Peyer's patch (tissue), 4 donors: ENCODE measurements at regions not wholly inside any gene's neighbourhood (a gene's known extent, or its start where the extent isn't known, plus 50 kb on each side); places are given as distances from the start of the nearest gene placed in this dataset.

Experiments
- DNase-seq, 3 donors: peaks; one replicate each; pipeline ENCODE4 v3.0.0-alpha.2; 2017 to 2019
- H3K27ac ChIP-seq, 4 donors: fragments of 200-600 bp; sonication (generic); one replicate each; pipeline ENCODE4 v1.5.1; 2016 to 2019
- H3K27me3 ChIP-seq, 2 donors: fragments of 200-600 bp; sonication (generic); one replicate each; pipeline ENCODE4 v1.5.1; 2019
- H3K36me3 ChIP-seq, 3 donors: fragments of 200-600 bp; sonication (generic); one replicate each; pipeline ENCODE4 v1.5.1; 2016 to 2019
- H3K4me1 ChIP-seq, 4 donors: fragments of 200-600 bp; sonication (generic); one replicate each; pipeline ENCODE4 v1.5.1; 2016 to 2019
- H3K4me3 ChIP-seq, 4 donors: fragments of 200-600 bp; sonication (generic); 1 replicate in 3 of 4; 2 replicates in 1 of 4; pipeline ENCODE4 v1.5.1; 2016 to 2019; ENCODE audit warnings: mild to moderate bottlenecking in 1 of 4
- H3K9me3 ChIP-seq, 4 donors: fragments of 200-600 bp; sonication (generic); one replicate each; pipeline ENCODE4 v1.5.1; 2016 to 2019; ENCODE audit warnings: mild to moderate bottlenecking in 1 of 4
- POLR2A ChIP-seq, 2 donors: fragments of 450-650 bp; IDR thresholded peaks; one replicate each; pipeline ENCODE4 v1.5.1; 2017; ENCODE audit warnings: antibody characterized with exemption in 2 of 2, mild to moderate bottlenecking in 2 of 2, moderate library complexity in 2 of 2
- TF ChIP-seq, protein P1 (sequence below), 6 experiments: fragments of 450-650 bp in 4 of 6; fragments of 200-600 bp in 2 of 6; sonication (generic) in 1 of 6; IDR thresholded peaks; one replicate each; pipeline ENCODE4 v1.5.1; 2017 to 2019; ENCODE audit warnings: antibody characterized with exemption in 6 of 6, mild to moderate bottlenecking in 3 of 6, moderate library complexity in 1 of 6

- no peaks in the 10 kb centered on the region for H3K4me1 ChIP-seq
- H3K27ac ChIP-seq = no peak overlapping the region
- no peaks in the 10 kb centered on the region for H3K36me3 ChIP-seq
- H3K27me3 ChIP-seq = no peaks in the 10 kb centered on the region
- no peak for DNase-seq
- H3K4me3 ChIP-seq = no peak overlapping the region
- H3K9me3 ChIP-seq = peaks cover 0 to under 1% (median 0%) of the 10 kb centered on the region in 4 donors
- TF ChIP-seq, protein P1, sequence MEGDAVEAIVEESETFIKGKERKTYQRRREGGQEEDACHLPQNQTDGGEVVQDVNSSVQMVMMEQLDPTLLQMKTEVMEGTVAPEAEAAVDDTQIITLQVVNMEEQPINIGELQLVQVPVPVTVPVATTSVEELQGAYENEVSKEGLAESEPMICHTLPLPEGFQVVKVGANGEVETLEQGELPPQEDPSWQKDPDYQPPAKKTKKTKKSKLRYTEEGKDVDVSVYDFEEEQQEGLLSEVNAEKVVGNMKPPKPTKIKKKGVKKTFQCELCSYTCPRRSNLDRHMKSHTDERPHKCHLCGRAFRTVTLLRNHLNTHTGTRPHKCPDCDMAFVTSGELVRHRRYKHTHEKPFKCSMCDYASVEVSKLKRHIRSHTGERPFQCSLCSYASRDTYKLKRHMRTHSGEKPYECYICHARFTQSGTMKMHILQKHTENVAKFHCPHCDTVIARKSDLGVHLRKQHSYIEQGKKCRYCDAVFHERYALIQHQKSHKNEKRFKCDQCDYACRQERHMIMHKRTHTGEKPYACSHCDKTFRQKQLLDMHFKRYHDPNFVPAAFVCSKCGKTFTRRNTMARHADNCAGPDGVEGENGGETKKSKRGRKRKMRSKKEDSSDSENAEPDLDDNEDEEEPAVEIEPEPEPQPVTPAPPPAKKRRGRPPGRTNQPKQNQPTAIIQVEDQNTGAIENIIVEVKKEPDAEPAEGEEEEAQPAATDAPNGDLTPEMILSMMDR (IDR thresholded peaks at IDR 0.05) = no peak
- no peak for TF ChIP-seq POLR2A (IDR thresholded peaks at IDR 0.05)
Observed at GRCh38 chr5:21694567-21694966, 1158.6 kb downstream of the CDH12 start.

GRCh38 chr5:21693591-21693990 lies 1159.6 kb downstream of the CDH12 start:
- no peaks in the 10 kb centered on the region for H3K27me3 ChIP-seq
- H3K9me3 ChIP-seq = no peaks in the 10 kb centered on the region
- DNase-seq = no peak
- no peaks in the 10 kb centered on the region for H3K36me3 ChIP-seq
- TF ChIP-seq POLR2A (IDR thresholded peaks at IDR 0.05) = no peak
- TF ChIP-seq, protein P1 (IDR thresholded peaks at IDR 0.05) = no peak
- H3K4me1 ChIP-seq = no peaks in the 10 kb centered on the region
- no peak overlapping the region for H3K27ac ChIP-seq
- no peak overlapping the region for H3K4me3 ChIP-seq

DNA sequence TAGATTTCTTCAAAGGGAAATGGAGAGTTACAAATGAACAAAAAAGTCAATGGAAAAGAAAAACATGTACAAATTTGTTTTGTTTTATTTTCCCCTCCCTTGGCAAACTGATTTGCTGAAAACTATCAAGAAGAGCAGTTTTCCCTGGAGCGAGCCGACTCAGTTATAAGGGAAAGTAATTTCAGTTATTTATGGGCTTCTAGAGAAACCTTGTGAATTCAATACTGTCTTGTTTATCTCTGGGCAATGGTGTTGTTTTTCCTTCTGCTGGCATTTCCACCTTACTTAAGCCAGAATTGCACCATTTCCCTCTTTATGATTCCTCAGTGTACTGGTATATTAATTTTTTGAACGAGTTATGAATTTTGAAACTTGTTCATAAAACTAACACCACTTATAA lies 1163.6 kb downstream of the CDH12 start:
- H3K4me3 ChIP-seq = no peak overlapping the region
- TF ChIP-seq, protein P1 (IDR thresholded peaks at IDR 0.05) = no peak
- no peak for TF ChIP-seq POLR2A (IDR thresholded peaks at IDR 0.05)
- no peak for DNase-seq
- no peaks in the 10 kb centered on the region for H3K36me3 ChIP-seq
- no peaks in the 10 kb centered on the region for H3K27me3 ChIP-seq
- no peak overlapping the region for H3K27ac ChIP-seq
- H3K9me3 ChIP-seq = no peaks in the 10 kb centered on the region
- H3K4me1 ChIP-seq = no peaks in the 10 kb centered on the region

GRCh38 chr5:21688655-21689054 lies 1164.5 kb downstream of the CDH12 start:
- H3K4me1 ChIP-seq = no peaks in the 10 kb centered on the region
- no peaks in the 10 kb centered on the region for H3K36me3 ChIP-seq
- no peak for TF ChIP-seq POLR2A (IDR thresholded peaks at IDR 0.05)
- TF ChIP-seq, protein P1 (IDR thresholded peaks at IDR 0.05) = no peak
- no peak for DNase-seq
- no peaks in the 10 kb centered on the region for H3K27me3 ChIP-seq
- no peak overlapping the region for H3K27ac ChIP-seq
- H3K4me3 ChIP-seq = no peak overlapping the region
- H3K9me3 ChIP-seq = no peaks in the 10 kb centered on the region

DNA sequence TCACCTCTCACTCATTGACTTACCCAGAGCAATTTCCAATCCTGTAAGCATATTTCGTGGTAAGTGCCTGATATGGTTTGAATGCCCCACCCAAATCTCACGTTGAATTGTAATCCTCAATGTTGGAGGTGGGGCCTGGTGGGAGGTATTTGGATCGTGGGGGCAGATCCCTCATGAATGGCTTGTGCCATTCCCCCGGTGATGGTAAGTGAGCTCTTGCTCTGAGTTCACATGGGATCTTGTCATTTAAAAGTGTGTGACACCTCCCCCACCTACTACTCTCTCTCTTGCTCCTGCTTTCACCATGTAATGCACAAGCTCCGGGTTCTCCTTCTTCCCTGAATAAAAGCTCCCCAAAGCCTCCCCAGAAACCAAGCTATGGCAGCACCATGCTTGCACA lies 1165.5 kb downstream of the CDH12 start:
- Histone ChIP-seq H3K27me3 (no peaks in the 10 kb centered on the region), H3K4me3 (no peak overlapping the region), H3K27ac (no peak overlapping the region), H3K36me3 (no peaks in the 10 kb centered on the region), H3K4me1 (no peaks in the 10 kb centered on the region), H3K9me3 (no peaks in the 10 kb centered on the region)
- DNase-seq = no peak
- TF ChIP-seq, protein P1 (IDR thresholded peaks at IDR 0.05) = no peak
- TF ChIP-seq POLR2A (IDR thresholded peaks at IDR 0.05) = no peak

DNA sequence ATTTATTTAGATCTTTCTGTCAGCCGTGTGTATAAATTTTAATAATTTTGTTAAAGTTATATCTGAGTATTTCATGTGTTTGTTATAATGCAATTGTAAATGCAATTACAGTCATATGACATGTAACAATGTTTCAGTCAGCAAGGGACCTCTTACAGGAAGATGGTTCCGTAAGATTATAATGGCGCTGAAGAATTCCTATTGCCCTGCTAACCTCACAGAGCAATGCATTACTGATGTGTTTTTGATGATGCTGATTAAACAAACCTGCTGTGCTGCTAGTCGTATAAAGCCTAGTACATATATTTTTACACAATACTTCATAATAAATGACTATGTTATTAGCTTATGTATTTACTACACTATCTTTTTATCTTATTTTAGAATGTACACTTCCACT lies 1166.4 kb downstream of the CDH12 start:
- no peak overlapping the region for H3K27ac ChIP-seq
- no peaks in the 10 kb centered on the region for H3K9me3 ChIP-seq
- no peaks in the 10 kb centered on the region for H3K27me3 ChIP-seq
- DNase-seq = no peak
- H3K4me1 ChIP-seq = no peaks in the 10 kb centered on the region
- TF ChIP-seq, protein P1 (IDR thresholded peaks at IDR 0.05) = no peak
- TF ChIP-seq POLR2A (IDR thresholded peaks at IDR 0.05) = no peak
- no peak overlapping the region for H3K4me3 ChIP-seq
- H3K36me3 ChIP-seq = no peaks in the 10 kb centered on the region
